ENCODE measurements at regions not wholly inside any gene's neighbourhood (a gene's known extent, or its start where the extent isn't known, plus 50 kb on each side); places are given as distances from the start of the nearest gene placed in this dataset.
"Not testable (repeated sequence)": the region's sequence is repeated elsewhere in the genome, so short reads cannot be mapped to it uniquely, and the experiment has no call there.

GRCh38 chr2:87414331-87414730 lies 333.6 kb upstream of the PLGLB2 start:
- DNase-seq, result not testable (repeated sequence)

DNA sequence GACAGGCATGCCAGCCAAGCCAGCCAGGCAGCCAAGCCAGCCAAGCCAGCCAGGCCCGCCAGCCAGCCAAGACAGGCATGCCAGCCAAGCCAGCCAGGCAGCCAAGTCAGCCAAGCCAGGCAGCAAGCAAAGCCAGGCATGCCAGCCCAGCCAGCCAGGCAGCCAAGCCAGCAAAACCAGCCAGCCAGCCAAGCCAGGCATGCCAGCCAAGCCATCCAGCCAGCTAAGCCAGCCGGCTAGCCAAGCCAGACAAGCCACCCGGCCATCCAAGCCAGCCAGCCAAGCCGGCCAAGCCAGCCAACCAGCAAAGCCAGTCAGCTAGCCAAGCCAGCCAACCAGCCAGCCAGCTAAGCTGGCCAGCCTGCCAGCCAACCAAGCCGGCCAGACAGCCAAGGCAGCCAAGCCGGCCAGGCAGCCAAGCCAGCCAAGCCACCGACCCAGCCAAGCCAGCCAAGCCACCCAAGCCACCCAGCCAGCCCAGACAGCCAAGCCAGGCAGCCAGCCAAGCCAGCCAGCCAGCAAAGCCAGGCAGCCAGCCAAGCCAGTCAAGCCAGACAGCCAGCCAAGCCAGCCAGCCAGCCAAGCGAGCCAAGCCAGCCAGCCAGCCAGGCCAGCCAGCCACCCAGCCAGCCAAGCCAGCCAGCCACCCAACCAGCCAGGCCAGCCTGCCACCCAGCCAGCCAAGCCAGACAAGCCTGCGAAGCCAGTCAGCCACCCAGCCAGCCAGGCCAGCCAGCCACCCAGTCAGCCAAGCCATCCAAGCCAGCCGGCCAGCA lies 332.9 kb upstream of the PLGLB2 start:
- not testable (repeated sequence) for DNase-seq

DNA sequence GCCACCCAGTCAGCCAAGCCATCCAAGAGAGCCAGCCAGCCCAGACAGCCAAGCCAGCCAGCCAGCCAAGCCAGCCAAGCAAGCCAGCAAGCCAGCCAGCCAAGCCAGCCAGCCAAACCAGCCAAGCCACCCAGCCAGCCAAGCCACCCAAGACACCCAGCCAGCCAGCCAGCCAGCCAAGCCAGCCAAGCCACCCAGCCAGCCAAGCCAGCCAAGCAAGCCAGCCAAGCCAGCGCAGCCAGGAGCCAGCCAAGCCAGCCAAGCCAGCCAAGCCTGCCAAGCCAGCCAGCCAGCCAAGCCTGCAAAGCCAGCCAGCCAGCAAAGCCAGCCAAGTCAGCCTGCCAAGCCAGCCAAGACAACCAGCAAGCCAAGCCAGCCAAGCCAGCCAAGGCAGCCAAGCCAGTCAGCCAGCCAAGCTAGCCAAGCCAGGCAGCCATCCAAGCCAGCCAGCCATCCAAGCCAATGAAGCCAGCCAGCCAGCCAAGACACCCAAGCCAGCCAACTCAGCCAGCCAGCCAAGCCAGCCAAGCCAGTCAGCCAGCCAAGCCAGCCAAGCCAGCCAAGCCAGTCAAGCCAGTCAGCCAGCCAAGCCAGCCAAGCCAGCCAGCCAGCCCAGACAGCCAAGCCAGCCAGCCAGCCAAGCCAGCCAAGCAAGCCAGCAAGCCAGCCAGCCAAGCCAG lies 332.2 kb upstream of the PLGLB2 start:
- not testable (repeated sequence) for DNase-seq

- not testable (repeated sequence) for DNase-seq
Observed at GRCh38 chr2:87416266-87416592, 331.7 kb upstream of the PLGLB2 start.

- DNase-seq, result not testable (repeated sequence)
Observed at GRCh38 chr2:87417147-87417546, 330.7 kb upstream of the PLGLB2 start.

- not testable (repeated sequence) for DNase-seq
Observed at GRCh38 chr2:87417742-87418567, 329.9 kb upstream of the PLGLB2 start.

GRCh38 chr2:87418823-87419822 lies 328.8 kb upstream of the PLGLB2 start:
- DNase-seq, result not testable (repeated sequence)

DNA sequence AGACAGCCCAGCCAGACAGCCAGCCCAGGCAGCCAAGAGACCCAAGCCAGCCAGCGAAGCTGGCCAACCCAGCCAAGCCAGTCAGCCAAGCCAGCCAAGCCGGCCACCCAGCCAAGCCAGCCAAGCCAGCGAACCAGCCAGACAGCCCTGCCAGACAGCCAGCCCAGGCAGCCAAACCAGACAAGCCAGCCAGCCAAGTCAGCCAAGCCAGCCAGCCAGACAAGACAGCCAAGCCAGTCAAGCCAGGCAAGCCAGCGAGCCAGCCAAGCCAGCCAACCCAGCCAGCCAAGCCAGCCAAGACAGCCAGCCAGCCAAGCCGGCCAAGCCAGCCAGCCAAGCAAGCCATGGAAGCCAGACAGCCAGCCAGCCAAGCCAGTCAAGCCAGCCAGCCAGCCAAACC lies 327.9 kb upstream of the PLGLB2 start:
- DNase-seq, result not testable (repeated sequence)

DNA sequence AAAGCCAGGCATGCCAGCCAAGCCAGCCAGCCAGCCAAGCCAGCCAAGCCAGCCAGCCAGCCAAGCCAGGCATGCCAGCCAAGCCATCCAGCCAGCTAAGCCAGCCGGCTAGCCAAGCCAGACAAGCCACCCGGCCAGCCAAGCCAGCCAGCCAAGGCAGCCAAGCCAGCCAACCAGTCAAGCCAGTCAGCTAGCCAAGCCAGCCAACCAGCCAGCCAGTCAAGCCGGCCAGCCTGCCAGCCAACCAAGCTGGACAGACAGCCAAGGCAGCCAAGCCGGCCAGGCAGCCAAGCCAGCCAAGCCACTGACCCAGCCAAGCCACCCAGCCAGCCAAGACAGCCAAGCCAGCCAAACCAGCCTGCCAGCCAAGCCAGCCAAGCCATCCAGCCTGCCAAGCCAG lies 326.9 kb upstream of the PLGLB2 start:
- DNase-seq, result not testable (repeated sequence)

- DNase-seq, result not testable (repeated sequence)
Observed at GRCh38 chr2:87423796-87424762, 323.8 kb upstream of the PLGLB2 start.

DNA sequence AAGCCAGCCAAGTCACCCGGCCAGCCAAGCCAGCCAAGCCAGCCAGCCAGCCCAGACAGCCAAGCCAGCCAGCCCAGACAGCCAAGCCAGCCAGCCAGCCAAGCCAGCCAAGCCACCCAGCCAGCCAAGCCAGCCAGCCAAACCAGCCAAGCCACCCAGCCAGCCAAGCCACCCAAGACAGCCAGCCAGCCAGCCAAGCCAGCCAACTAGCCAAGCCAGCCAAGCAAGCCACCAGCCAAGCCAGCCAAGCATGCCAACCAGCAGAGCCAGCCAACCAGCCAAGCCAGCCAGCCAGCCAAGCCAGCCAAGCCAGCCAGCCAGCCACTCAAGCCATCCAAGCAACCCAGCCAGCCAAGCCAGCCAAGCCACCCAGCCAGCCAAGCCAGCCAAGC lies 323.1 kb upstream of the PLGLB2 start:
- DNase-seq, result not testable (repeated sequence)

DNA sequence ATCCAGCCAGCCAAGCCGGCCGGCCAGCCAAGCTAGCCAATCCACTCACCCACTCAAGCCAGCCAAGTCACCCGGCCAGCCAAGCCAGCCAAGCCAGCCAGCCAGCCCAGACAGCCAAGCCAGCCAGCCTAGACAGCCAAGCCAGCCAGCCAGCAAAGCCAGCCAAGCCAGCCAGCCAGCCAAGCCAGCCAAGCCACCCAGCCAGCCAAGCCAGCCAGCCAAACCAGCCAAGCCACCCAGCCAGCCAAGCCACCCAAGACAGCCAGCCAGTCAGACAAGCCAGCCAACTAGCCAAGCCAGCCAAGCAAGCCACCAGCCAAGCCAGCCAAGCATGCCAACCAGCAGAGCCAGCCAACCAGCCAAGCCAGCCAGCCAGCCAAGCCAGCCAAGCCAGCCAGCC lies 322.7 kb upstream of the PLGLB2 start:
- not testable (repeated sequence) for DNase-seq

GRCh38 chr2:87425717-87426116 lies 322.2 kb upstream of the PLGLB2 start:
- not testable (repeated sequence) for DNase-seq

DNA sequence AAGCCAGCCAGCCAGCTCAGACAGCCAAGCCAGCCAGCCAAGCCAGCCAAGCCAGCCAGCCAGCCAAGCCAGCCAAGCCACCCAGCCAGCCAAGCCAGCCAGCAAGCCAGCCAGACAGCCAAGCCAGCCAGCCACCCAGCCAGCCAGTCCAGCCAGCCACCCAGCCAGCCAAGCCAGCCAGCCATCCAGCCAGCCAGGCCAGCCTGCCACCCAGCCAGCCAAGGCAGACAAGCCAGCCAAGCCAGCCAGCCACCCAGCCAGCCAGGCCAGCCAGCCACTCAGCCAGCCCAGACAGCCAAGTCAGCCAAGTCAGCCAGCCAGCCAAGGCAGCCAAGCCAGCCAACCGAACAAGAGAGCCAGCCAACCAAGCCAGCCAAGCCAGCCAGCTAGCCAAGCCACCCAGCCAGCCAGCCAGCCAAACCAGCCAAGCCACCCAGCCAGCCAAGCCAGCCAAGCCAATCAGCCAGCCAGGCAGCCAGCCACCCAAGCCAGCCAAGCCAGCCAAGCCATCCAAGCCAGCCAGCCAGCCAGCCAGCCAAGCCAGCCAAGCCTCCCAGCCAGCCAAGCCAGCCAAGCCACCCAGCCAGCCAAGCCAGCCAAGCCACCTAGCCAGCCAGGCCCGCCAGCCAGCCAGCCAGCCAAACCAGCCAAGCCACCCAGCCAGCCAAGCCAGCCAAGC lies 319.3 kb upstream of the PLGLB2 start:
- not testable (repeated sequence) for DNase-seq

- not testable (repeated sequence) for DNase-seq
Observed at GRCh38 chr2:87429206-87429930, 318.5 kb upstream of the PLGLB2 start.

DNA sequence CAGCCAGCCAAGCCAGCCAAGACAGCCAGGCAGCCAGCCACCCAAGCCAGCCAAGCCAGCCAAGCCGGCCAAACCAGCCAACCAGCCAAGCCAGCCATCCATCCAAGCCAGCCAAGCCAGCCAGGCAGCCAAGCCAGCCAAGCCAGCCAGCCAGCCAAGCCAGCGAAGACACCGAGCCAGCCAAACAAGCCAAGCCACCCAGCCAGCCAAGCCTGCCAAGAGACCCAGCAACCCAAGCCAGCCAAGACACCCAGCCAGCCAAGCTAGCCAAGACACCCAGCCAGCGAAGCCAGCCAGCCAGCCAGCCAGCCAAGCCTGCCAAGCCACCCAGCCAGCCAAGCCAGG lies 318.0 kb upstream of the PLGLB2 start:
- DNase-seq, result not testable (repeated sequence)

- DNase-seq, result not testable (repeated sequence)
Observed at GRCh38 chr2:87431051-87431450, 316.8 kb upstream of the PLGLB2 start.

DNA sequence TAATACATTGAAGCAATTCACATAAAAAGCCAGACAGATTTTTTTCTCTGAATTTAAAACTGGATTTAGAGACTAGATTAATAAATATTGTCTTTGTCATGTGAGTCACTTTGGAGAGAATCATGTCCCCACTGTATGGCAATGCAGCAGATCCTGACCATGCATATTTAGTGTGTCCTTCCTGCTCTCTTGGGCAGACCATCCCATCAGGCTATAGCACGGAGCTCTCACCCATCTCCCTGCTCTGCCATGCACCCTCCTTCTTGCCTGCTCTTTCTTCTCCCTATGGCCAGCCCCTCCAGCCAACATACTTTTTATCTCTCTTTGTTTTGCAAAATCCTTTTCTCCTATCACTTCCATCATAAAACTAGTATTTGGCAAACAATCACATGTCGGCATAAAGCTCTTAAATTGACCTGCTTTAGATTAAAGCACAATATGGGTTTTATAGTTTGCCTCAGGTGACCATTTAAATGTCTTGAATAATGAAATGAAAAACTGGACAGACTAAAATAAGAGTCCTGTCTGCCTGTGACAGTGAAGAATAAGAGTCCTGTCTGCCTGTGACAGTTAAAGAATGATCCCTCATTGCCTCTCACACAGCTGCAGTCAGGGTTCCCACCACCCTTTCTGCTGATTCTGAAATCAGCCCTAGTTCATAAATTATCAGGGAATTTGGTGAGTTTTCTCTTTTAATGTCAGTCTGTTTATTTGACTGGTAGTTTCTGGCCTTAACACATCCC lies 315.0 kb upstream of the PLGLB2 start:
- not testable (repeated sequence) for DNase-seq

- not testable (repeated sequence) for DNase-seq
Observed at GRCh38 chr2:87436007-87436406, 311.9 kb upstream of the PLGLB2 start.
